ENCODE measurements at regions not wholly inside any gene's neighbourhood (a gene's known extent, or its start where the extent isn't known, plus 50 kb on each side); places are given as distances from the start of the nearest gene placed in this dataset.
A peak's percentile ranks its signal among the peaks of the same experiment; 100 is the strongest.

DNA sequence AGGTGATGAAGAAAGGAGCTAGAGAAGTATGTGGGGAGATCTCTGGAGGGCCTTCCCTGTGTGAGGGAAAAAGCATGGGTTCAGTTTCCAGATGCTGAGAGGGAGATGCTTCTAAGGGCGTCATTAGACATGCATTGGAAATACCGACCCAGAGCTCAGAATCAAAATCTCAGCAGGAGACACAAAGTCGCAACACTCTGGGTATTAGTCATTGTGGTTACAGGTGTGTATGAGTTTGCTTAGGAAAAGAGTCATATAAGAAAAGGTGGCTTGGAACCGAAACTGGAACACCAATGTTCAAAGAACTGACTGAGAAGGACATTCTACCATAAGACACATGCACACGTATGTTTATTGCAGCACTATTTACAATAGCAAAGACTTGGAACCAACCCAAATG is 477.1 kb downstream of the FBXO15 start:
- Histone ChIP-seq H3K9me3 (ENCODE audit: control insufficient read depth, low read length) (no peaks in the 10 kb centered on the region), H3K27ac (ENCODE audit: low read length, poor library complexity, severe bottlenecking) (no peak overlapping the region), H3K79me1 (replicated peaks; ENCODE audit: low read length, poor library complexity, severe bottlenecking) (no peaks in the 10 kb centered on the region), H3K14ac (ENCODE audit: low read length in 2 of 2) (no peak overlapping the region), H2BK5ac (ENCODE audit: low read depth, low read length, poor library complexity, severe bottlenecking) (no peak overlapping the region), H2BK120ac (ENCODE audit: low read depth, low read length) (no peak overlapping the region), H2BK15ac (ENCODE audit: low read depth, poor library complexity, severe bottlenecking) (no peak overlapping the region), H4K91ac (ENCODE audit: low read length) (no peak overlapping the region), H3K18ac (ENCODE audit: low read depth in 1 of 2, low read length in 2 of 2) (no peak overlapping the region), H3K4ac (ENCODE audit: low read depth in 1 of 2, low read length in 2 of 2) (no peak overlapping the region), H2BK12ac (ENCODE audit: low read length in 2 of 2) (no peak overlapping the region), H4K8ac (ENCODE audit: low read length) (no peak overlapping the region), H2AFZ (ENCODE audit: low read depth, low read length) (no peak overlapping the region), H3K23ac (ENCODE audit: low read length in 2 of 2) (no peak overlapping the region), H2AK5ac (ENCODE audit: low read length, severe bottlenecking) (no peak overlapping the region), H3K27me3 (ENCODE audit: control insufficient read depth in 1 of 2, insufficient read depth in 1 of 2, low read length in 2 of 2) (no peaks in the 10 kb centered on the region), H3K9ac (ENCODE audit: low read length) (no peak overlapping the region), H3K4me1 (ENCODE audit: control insufficient read depth, insufficient read depth, low read depth, low read length) (no peaks in the 10 kb centered on the region), H3K4me2 (ENCODE audit: low read length, poor library complexity, severe bottlenecking) (no peak overlapping the region), H3K36me3 (ENCODE audit: control insufficient read depth in 1 of 2, insufficient read depth in 2 of 2, low read depth in 1 of 2, low read length in 2 of 2) (no peaks in the 10 kb centered on the region), H3K4me3 (ENCODE audit: insufficient read depth in 1 of 2, low read depth in 1 of 2, low read length in 2 of 2) (no peak overlapping the region)
- WGBS = 94% methylated on average over 5 of the region's 5 CpGs
- DNase-seq = no peak

- Histone ChIP-seq H3K36me3 (ENCODE audit: control insufficient read depth in 1 of 2, insufficient read depth in 2 of 2, low read depth in 1 of 2, low read length in 2 of 2) (no peaks in the 10 kb centered on the region), H2BK5ac (ENCODE audit: low read depth, low read length, poor library complexity, severe bottlenecking) (no peak overlapping the region), H3K18ac (ENCODE audit: low read depth in 1 of 2, low read length in 2 of 2) (no peak overlapping the region), H2BK15ac (ENCODE audit: low read depth, poor library complexity, severe bottlenecking) (no peak overlapping the region), H3K27me3 (ENCODE audit: control insufficient read depth in 1 of 2, insufficient read depth in 1 of 2, low read length in 2 of 2) (no peaks in the 10 kb centered on the region), H3K23ac (ENCODE audit: low read length in 2 of 2) (no peak overlapping the region), H2BK12ac (ENCODE audit: low read length in 2 of 2) (no peak overlapping the region), H3K14ac (ENCODE audit: low read length in 2 of 2) (no peak overlapping the region), H3K4me2 (ENCODE audit: low read length, poor library complexity, severe bottlenecking) (no peak overlapping the region), H3K9me3 (ENCODE audit: control insufficient read depth, low read length) (no peaks in the 10 kb centered on the region), H4K8ac (ENCODE audit: low read length) (no peak overlapping the region), H2AK5ac (ENCODE audit: low read length, severe bottlenecking) (no peak overlapping the region), H3K9ac (ENCODE audit: low read length) (no peak overlapping the region), H2AFZ (ENCODE audit: low read depth, low read length) (no peak overlapping the region), H2BK120ac (ENCODE audit: low read depth, low read length) (no peak overlapping the region), H3K4ac (ENCODE audit: low read depth in 1 of 2, low read length in 2 of 2) (no peak overlapping the region), H3K27ac (ENCODE audit: low read length, poor library complexity, severe bottlenecking) (no peak overlapping the region), H4K91ac (ENCODE audit: low read length) (no peak overlapping the region), H3K4me1 (ENCODE audit: control insufficient read depth, insufficient read depth, low read depth, low read length) (no peaks in the 10 kb centered on the region), H3K79me1 (replicated peaks; ENCODE audit: low read length, poor library complexity, severe bottlenecking) (no peaks in the 10 kb centered on the region), H3K4me3 (ENCODE audit: insufficient read depth in 1 of 2, low read depth in 1 of 2, low read length in 2 of 2) (no peak overlapping the region)
- DNase-seq = no peak
Observed at GRCh38 chr18:73670039-73670438, 477.6 kb downstream of the FBXO15 start.

DNA sequence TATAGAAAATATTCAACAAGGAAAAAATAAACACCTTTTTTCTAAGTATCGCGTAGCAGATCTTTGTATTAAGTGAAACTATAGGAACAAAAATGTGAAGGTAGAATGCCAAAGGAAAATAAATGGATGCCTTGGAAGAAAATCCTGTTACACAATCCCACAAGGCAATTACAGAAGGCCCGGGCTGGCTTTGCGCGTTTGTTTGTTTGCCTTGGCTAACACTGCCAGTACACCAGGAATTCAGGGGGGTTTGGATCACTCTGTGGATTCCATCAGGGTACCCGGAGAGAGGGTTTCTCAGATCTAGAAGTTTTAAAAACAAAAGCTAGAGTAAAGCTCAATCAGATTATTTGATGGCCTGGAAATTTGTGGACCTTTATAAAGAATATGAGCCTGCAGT is 478.3 kb downstream of the FBXO15 start:
- no peaks in the 10 kb centered on the region for H3K36me3 ChIP-seq (ENCODE audit: control insufficient read depth in 1 of 2, insufficient read depth in 2 of 2, low read depth in 1 of 2, low read length in 2 of 2)
- no peak overlapping the region for H4K8ac ChIP-seq (ENCODE audit: low read length)
- no peak overlapping the region for H3K4ac ChIP-seq (ENCODE audit: low read depth in 1 of 2, low read length in 2 of 2)
- H3K23ac ChIP-seq (ENCODE audit: low read length in 2 of 2) = no peak overlapping the region
- no peak overlapping the region for H4K91ac ChIP-seq (ENCODE audit: low read length)
- H2AFZ ChIP-seq (ENCODE audit: low read depth, low read length) = no peak overlapping the region
- no peak overlapping the region for H2AK5ac ChIP-seq (ENCODE audit: low read length, severe bottlenecking)
- no peak overlapping the region for H3K14ac ChIP-seq (ENCODE audit: low read length in 2 of 2)
- H3K9me3 ChIP-seq (ENCODE audit: control insufficient read depth, low read length) = no peaks in the 10 kb centered on the region
- H3K18ac ChIP-seq (ENCODE audit: low read depth in 1 of 2, low read length in 2 of 2) = peak overlapping the region in 1 of 2 experiments; percentile 43
- WGBS = 73% methylated on average over 6 of the region's 6 CpGs
- H3K27ac ChIP-seq (ENCODE audit: low read length, poor library complexity, severe bottlenecking) = no peak overlapping the region
- no peak overlapping the region for H2BK15ac ChIP-seq (ENCODE audit: low read depth, poor library complexity, severe bottlenecking)
- no peak overlapping the region for H3K4me3 ChIP-seq (ENCODE audit: insufficient read depth in 1 of 2, low read depth in 1 of 2, low read length in 2 of 2)
- H3K4me1 ChIP-seq (ENCODE audit: control insufficient read depth, insufficient read depth, low read depth, low read length) = no peaks in the 10 kb centered on the region
- no peaks in the 10 kb centered on the region for H3K79me1 ChIP-seq (replicated peaks; ENCODE audit: low read length, poor library complexity, severe bottlenecking)
- no peak overlapping the region for H3K4me2 ChIP-seq (ENCODE audit: low read length, poor library complexity, severe bottlenecking)
- no peak overlapping the region for H2BK120ac ChIP-seq (ENCODE audit: low read depth, low read length)
- H3K9ac ChIP-seq (ENCODE audit: low read length) = no peak overlapping the region
- H2BK5ac ChIP-seq (ENCODE audit: low read depth, low read length, poor library complexity, severe bottlenecking) = no peak overlapping the region
- DNase-seq = peak; percentile 42
- H2BK12ac ChIP-seq (ENCODE audit: low read length in 2 of 2) = no peak overlapping the region
- H3K27me3 ChIP-seq (ENCODE audit: control insufficient read depth in 1 of 2, insufficient read depth in 1 of 2, low read length in 2 of 2) = no peaks in the 10 kb centered on the region

GRCh38 chr18:73668051-73668450 is 479.6 kb downstream of the FBXO15 start:
- no peaks in the 10 kb centered on the region for H3K9me3 ChIP-seq (ENCODE audit: control insufficient read depth, low read length)

More at GRCh38 chr18:73668051-73668450, 479.6 kb downstream of the FBXO15 start:
- Histone ChIP-seq H2BK5ac (ENCODE audit: low read depth, low read length, poor library complexity, severe bottlenecking) (no peak overlapping the region), H3K27ac (ENCODE audit: low read length, poor library complexity, severe bottlenecking) (no peak overlapping the region), H3K14ac (ENCODE audit: low read length in 2 of 2) (no peak overlapping the region), H2BK12ac (ENCODE audit: low read length in 2 of 2) (no peak overlapping the region), H3K36me3 (ENCODE audit: control insufficient read depth in 1 of 2, insufficient read depth in 2 of 2, low read depth in 1 of 2, low read length in 2 of 2) (no peaks in the 10 kb centered on the region), H3K4me1 (ENCODE audit: control insufficient read depth, insufficient read depth, low read depth, low read length) (no peaks in the 10 kb centered on the region), H3K18ac (ENCODE audit: low read depth in 1 of 2, low read length in 2 of 2) (no peak overlapping the region), H2AK5ac (ENCODE audit: low read length, severe bottlenecking) (no peak overlapping the region), H3K27me3 (ENCODE audit: control insufficient read depth in 1 of 2, insufficient read depth in 1 of 2, low read length in 2 of 2) (no peaks in the 10 kb centered on the region), H3K9ac (ENCODE audit: low read length) (no peak overlapping the region), H3K4me3 (ENCODE audit: insufficient read depth in 1 of 2, low read depth in 1 of 2, low read length in 2 of 2) (no peak overlapping the region), H4K91ac (ENCODE audit: low read length) (no peak overlapping the region), H3K79me1 (replicated peaks; ENCODE audit: low read length, poor library complexity, severe bottlenecking) (no peaks in the 10 kb centered on the region), H4K8ac (ENCODE audit: low read length) (no peak overlapping the region), H3K23ac (ENCODE audit: low read length in 2 of 2) (no peak overlapping the region), H2BK120ac (ENCODE audit: low read depth, low read length) (no peak overlapping the region), H3K4me2 (ENCODE audit: low read length, poor library complexity, severe bottlenecking) (no peak overlapping the region), H3K4ac (ENCODE audit: low read depth in 1 of 2, low read length in 2 of 2) (no peak overlapping the region), H2BK15ac (ENCODE audit: low read depth, poor library complexity, severe bottlenecking) (no peak overlapping the region), H2AFZ (ENCODE audit: low read depth, low read length) (no peak overlapping the region)
- WGBS = no CpG with 5 or more reads among the region's 1 CpG
- no peak for DNase-seq
